ENCODE measurements at regions not wholly inside any gene's neighbourhood (a gene's known extent, or its start where the extent isn't known, plus 50 kb on each side); places are given as distances from the start of the nearest gene placed in this dataset.

DNA sequence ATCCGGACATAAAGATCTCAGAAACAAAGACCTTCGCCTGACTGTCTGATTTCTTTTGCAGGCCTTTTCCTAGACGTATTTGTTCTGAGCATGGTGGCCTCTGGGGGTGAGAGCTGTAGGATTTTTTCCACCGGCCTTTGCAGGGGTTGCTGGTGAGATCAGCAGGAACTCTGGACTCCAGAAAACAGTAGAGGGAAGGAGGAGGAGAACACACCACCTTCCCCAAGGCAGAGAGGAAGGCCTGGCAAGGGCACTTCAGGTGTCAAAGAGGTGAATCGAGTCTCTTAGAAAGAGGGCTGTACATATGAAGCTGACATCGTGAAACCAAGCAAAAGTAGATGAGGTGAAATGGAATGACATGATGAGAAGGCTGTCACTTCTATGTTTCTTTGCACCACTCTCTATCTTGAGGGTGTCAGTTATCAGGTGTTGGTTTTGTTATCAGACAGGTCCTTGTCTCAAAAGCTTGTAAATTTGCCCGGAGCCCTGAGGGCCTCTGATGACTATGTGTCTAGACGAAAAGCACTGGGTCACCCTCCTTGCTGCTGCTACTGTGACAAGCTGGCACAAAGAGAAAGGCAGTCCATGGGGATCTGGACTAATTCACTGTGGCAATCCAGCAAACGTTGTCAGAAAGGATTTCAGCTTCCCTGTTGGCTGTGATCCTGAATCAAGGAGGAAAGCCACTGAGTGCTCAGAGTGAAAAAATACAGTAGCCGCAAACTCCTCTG is 91.3 kb upstream of the MAP3K7 start (continued):
- TF ChIP-seq, protein P1, sequence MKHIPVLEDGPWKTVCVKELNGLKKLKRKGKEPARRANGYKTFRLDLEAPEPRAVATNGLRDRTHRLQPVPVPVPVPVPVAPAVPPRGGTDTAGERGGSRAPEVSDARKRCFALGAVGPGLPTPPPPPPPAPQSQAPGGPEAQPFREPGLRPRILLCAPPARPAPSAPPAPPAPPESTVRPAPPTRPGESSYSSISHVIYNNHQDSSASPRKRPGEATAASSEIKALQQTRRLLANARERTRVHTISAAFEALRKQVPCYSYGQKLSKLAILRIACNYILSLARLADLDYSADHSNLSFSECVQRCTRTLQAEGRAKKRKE (CRISPR knock-in tag; IDR thresholded peaks at IDR 0.05; ENCODE audit: low read depth) = no peak
- no peak for TF ChIP-seq SMC3 (IDR thresholded peaks at IDR 0.05)
- no peak for TF ChIP-seq CHD2 (IDR thresholded peaks at IDR 0.05; ENCODE audit: low read length, partially characterized antibody)
- TF ChIP-seq FOSL2 (IDR thresholded peaks at IDR 0.05) = no peak
- TF ChIP-seq FOSL2 (CRISPR knock-in tag; IDR thresholded peaks at IDR 0.05) = no peak
- TF ChIP-seq RAD21 (conservative IDR thresholded peaks at IDR 0.05 in 1 of 2, IDR thresholded peaks at IDR 0.05 in 1 of 2) = no peak

DNA sequence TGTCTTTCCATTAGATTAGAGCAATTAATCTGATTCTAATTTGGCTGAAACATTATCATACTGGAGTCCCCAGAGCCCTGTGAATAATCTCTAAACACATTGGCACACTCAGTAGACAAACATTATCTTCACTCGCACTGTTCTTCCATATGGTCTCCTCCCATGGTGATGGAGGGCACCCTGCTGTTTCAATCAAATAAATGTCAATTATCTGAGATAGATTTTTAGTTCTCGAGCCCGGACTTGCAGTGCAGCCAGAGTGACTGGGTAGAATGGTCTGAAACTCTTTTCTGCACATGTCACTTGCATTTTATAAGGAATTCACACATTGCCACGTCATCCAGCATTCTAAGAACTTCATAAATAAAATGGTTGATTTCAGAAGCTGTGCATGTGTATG is 90.6 kb upstream of the MAP3K7 start:
- ChIA-PET CTCF (no interaction called here), POLR2A (no interaction called here)
- Histone ChIP-seq H3K4me2 (no peak overlapping the region), H3K27ac (no peak overlapping the region), H3K4me3 (no peak overlapping the region), H3K4me1 (no peaks in the 10 kb centered on the region), H3K9me3 (no peaks in the 10 kb centered on the region)
- FAIRE-seq (no peak), ATAC-seq (no peak), DNase-seq (ENCODE audit: low read depth in 1 of 2, low spot score in 1 of 2) (no peak)
- no peak for TF ChIP-seq TP53 (CRISPR knock-in tag; IDR thresholded peaks at IDR 0.05)
- TF ChIP-seq FOSL2 (IDR thresholded peaks at IDR 0.05) = no peak
- TF ChIP-seq FOSL2 (CRISPR knock-in tag; IDR thresholded peaks at IDR 0.05) = no peak
- TF ChIP-seq HOXB5 (CRISPR knock-in tag; IDR thresholded peaks at IDR 0.05) = no peak
- no peak for TF ChIP-seq NR3C1 (IDR thresholded peaks at IDR 0.05)
- no peak for TF ChIP-seq SMC3 (IDR thresholded peaks at IDR 0.05)
- no peak for TF ChIP-seq ZFP36 (IDR thresholded peaks at IDR 0.05; ENCODE audit: borderline replicate concordance, partially characterized antibody)
- no peak for TF ChIP-seq MYC (IDR thresholded peaks at IDR 0.05; ENCODE audit: borderline replicate concordance, low read length)
- TF ChIP-seq MAFK (IDR thresholded peaks at IDR 0.05; ENCODE audit: partially characterized antibody) = no peak
- no peak for TF ChIP-seq HOXB13 (CRISPR knock-in tag; IDR thresholded peaks at IDR 0.05; ENCODE audit: low read depth)
- TF ChIP-seq KDM1A (IDR thresholded peaks at IDR 0.05; ENCODE audit: low read depth) = no peak
- TF ChIP-seq, protein P2, sequence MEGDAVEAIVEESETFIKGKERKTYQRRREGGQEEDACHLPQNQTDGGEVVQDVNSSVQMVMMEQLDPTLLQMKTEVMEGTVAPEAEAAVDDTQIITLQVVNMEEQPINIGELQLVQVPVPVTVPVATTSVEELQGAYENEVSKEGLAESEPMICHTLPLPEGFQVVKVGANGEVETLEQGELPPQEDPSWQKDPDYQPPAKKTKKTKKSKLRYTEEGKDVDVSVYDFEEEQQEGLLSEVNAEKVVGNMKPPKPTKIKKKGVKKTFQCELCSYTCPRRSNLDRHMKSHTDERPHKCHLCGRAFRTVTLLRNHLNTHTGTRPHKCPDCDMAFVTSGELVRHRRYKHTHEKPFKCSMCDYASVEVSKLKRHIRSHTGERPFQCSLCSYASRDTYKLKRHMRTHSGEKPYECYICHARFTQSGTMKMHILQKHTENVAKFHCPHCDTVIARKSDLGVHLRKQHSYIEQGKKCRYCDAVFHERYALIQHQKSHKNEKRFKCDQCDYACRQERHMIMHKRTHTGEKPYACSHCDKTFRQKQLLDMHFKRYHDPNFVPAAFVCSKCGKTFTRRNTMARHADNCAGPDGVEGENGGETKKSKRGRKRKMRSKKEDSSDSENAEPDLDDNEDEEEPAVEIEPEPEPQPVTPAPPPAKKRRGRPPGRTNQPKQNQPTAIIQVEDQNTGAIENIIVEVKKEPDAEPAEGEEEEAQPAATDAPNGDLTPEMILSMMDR (IDR thresholded peaks at IDR 0.05) = no peak
- no peak for TF ChIP-seq CHD4 (IDR thresholded peaks at IDR 0.05; ENCODE audit: borderline replicate concordance)
- TF ChIP-seq, protein P3, sequence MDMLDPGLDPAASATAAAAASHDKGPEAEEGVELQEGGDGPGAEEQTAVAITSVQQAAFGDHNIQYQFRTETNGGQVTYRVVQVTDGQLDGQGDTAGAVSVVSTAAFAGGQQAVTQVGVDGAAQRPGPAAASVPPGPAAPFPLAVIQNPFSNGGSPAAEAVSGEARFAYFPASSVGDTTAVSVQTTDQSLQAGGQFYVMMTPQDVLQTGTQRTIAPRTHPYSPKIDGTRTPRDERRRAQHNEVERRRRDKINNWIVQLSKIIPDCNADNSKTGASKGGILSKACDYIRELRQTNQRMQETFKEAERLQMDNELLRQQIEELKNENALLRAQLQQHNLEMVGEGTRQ (IDR thresholded peaks at IDR 0.05) = no peak
- TF ChIP-seq, protein P4, sequence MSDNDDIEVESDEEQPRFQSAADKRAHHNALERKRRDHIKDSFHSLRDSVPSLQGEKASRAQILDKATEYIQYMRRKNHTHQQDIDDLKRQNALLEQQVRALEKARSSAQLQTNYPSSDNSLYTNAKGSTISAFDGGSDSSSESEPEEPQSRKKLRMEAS (IDR thresholded peaks at IDR 0.05) = no peak
- TF ChIP-seq HOXA7 (CRISPR knock-in tag; IDR thresholded peaks at IDR 0.05) = no peak
- TF ChIP-seq, protein P5, sequence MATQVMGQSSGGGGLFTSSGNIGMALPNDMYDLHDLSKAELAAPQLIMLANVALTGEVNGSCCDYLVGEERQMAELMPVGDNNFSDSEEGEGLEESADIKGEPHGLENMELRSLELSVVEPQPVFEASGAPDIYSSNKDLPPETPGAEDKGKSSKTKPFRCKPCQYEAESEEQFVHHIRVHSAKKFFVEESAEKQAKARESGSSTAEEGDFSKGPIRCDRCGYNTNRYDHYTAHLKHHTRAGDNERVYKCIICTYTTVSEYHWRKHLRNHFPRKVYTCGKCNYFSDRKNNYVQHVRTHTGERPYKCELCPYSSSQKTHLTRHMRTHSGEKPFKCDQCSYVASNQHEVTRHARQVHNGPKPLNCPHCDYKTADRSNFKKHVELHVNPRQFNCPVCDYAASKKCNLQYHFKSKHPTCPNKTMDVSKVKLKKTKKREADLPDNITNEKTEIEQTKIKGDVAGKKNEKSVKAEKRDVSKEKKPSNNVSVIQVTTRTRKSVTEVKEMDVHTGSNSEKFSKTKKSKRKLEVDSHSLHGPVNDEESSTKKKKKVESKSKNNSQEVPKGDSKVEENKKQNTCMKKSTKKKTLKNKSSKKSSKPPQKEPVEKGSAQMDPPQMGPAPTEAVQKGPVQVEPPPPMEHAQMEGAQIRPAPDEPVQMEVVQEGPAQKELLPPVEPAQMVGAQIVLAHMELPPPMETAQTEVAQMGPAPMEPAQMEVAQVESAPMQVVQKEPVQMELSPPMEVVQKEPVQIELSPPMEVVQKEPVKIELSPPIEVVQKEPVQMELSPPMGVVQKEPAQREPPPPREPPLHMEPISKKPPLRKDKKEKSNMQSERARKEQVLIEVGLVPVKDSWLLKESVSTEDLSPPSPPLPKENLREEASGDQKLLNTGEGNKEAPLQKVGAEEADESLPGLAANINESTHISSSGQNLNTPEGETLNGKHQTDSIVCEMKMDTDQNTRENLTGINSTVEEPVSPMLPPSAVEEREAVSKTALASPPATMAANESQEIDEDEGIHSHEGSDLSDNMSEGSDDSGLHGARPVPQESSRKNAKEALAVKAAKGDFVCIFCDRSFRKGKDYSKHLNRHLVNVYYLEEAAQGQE (IDR thresholded peaks at IDR 0.05) = no peak
- 2% methylated on average over 4 of the region's 4 CpGs for WGBS (ENCODE audit: missing lambda C conversion rate)
